ENCODE measurements at regions not wholly inside any gene's neighbourhood (a gene's known extent, or its start where the extent isn't known, plus 50 kb on each side); places are given as distances from the start of the nearest gene placed in this dataset.

DNA sequence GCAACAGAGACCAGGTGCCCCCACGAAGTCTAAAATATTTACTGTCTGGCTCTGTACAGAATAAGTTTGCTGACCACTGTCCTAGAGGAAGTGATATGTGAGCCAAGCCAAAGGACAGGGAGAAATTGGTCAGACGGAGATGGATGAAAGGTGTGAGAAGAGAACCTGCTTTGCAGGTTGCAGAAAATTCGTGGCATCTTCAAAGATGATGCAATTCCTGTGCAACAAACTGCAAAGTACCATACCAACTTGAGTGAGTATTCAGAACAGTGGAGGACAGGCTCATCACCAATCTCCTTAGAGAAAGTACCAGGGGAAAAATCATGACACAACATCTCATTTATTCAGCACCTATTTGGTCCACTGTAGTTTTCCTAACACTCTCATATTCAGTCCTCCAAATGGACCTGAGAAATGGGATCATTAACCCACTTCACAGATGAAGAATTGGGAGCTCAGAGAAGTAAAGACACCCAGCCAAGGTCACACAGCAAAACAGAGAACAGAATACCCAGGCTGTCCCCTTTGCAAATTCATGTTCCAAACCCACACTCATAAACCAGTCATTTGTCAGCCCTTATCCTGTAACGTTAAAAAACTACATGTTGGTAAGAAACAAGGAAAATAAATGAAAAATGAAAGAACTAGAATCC, 536.8 kb downstream of the MIAT start:
- no peak for TF ChIP-seq TAF1 (IDR thresholded peaks at IDR 0.05; ENCODE audit: borderline replicate concordance, insufficient read depth, low read length)
- no peak for TF ChIP-seq FOXP2 (optimal IDR thresholded peaks at IDR 0.05; ENCODE audit: borderline replicate concordance, extremely low read depth, extremely low read length, insufficient read depth)
- no peak for TF ChIP-seq REST (IDR thresholded peaks at IDR 0.05; ENCODE audit: insufficient read depth in 1 of 2, low read depth in 2 of 2, low read length in 2 of 2)
- TF ChIP-seq SIN3A (IDR thresholded peaks at IDR 0.05; ENCODE audit: borderline replicate concordance, insufficient read depth, low read length), result no peak
- TF ChIP-seq POLR2AphosphoS5 (IDR thresholded peaks at IDR 0.05; ENCODE audit: low read depth, low read length), result no peak

DNA sequence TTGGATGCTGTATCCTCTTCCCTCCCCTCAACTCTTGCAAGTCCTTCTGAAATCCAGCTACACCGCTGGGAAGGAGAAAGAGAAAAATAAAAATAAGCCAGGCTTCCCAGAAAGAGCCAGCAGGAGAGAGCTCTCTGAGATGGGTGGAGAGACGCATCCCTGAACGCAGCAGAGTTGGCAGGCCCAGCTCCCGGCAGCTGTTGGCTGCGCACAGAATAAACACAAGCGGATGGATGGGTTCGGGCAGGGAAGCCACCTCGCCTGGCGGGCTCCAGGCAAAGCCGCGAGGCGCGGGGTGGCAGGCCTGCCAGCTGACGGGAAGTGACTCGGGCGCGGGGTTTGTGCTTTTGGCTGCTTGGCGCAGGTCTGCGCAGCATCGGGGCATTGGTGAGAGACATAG, 537.7 kb downstream of the MIAT start:
- TF ChIP-seq FOXP2 (optimal IDR thresholded peaks at IDR 0.05; ENCODE audit: borderline replicate concordance, extremely low read depth, extremely low read length, insufficient read depth) (no peak), SIN3A (IDR thresholded peaks at IDR 0.05; ENCODE audit: borderline replicate concordance, insufficient read depth, low read length) (no peak), POLR2AphosphoS5 (IDR thresholded peaks at IDR 0.05; ENCODE audit: low read depth, low read length) (no peak), TAF1 (IDR thresholded peaks at IDR 0.05; ENCODE audit: borderline replicate concordance, insufficient read depth, low read length) (no peak), REST (IDR thresholded peaks at IDR 0.05; ENCODE audit: insufficient read depth in 1 of 2, low read depth in 2 of 2, low read length in 2 of 2) (no peak)

- TF ChIP-seq SIN3A (IDR thresholded peaks at IDR 0.05; ENCODE audit: borderline replicate concordance, insufficient read depth, low read length) (no peak), FOXP2 (optimal IDR thresholded peaks at IDR 0.05; ENCODE audit: borderline replicate concordance, extremely low read depth, extremely low read length, insufficient read depth) (no peak), TAF1 (IDR thresholded peaks at IDR 0.05; ENCODE audit: borderline replicate concordance, insufficient read depth, low read length) (no peak), POLR2AphosphoS5 (IDR thresholded peaks at IDR 0.05; ENCODE audit: low read depth, low read length) (no peak), REST (IDR thresholded peaks at IDR 0.05; ENCODE audit: insufficient read depth in 1 of 2, low read depth in 2 of 2, low read length in 2 of 2) (no peak)
These were observed 538.1 kb downstream of the MIAT start for GRCh38 chr22:27195494-27195893.

DNA sequence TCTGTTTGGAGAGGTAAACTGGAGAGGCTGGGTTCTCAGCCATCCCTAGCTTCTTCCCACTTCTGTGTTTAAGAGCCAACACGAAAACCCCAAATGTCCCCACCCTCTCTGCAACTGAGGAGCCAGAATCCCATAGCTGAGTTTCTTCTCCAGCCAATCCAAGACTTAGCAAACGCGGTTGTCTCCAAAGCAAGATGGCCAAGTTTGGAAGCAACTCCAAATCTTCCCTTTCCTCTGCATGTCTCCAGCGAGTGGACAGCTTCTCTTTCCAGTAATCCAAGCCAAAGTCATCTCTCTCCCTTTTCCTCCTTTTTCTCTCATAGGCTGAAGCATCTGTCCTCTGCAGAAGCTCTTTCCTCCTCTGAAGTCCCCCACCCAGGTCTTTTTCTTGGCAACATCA, 539.2 kb downstream of the MIAT start:
- TF ChIP-seq POLR2AphosphoS5 (IDR thresholded peaks at IDR 0.05; ENCODE audit: low read depth, low read length) (no peak), REST (IDR thresholded peaks at IDR 0.05; ENCODE audit: insufficient read depth in 1 of 2, low read depth in 2 of 2, low read length in 2 of 2) (no peak), TAF1 (IDR thresholded peaks at IDR 0.05; ENCODE audit: borderline replicate concordance, insufficient read depth, low read length) (no peak), FOXP2 (optimal IDR thresholded peaks at IDR 0.05; ENCODE audit: borderline replicate concordance, extremely low read depth, extremely low read length, insufficient read depth) (no peak), SIN3A (IDR thresholded peaks at IDR 0.05; ENCODE audit: borderline replicate concordance, insufficient read depth, low read length) (no peak)

All from PFSK-1 (cell line).